SK-N-SH (cell line): ENCODE measurements at regions not wholly inside any gene's neighbourhood (a gene's known extent, or its start where the extent isn't known, plus 50 kb on each side); places are given as distances from the start of the nearest gene placed in this dataset.

Experiments used
- CTCF ChIA-PET: fragments of 300-600, 350-600 bp; formaldehyde crosslinking; extraction: SDS; loops from one replicate; lab custom pipeline; 2021; lab: Yijun Ruan, JAX
- POLR2A ChIA-PET: fragments of 350-600 bp; sonication (Branson Sonifier 250); formaldehyde crosslinking; extraction: SDS; loops from one replicate; lab custom pipeline; 2020; ENCODE audit warnings: antibody characterized with exemption, inconsistent platforms; lab: Yijun Ruan, JAX
- DNase-seq: peaks from one replicate; pipeline ENCODE4 v3.0.0; 2012
- H2AFZ ChIP-seq: fragments of 200-600 bp; sonication (generic); 2 replicates; pipeline ENCODE4 v1.8.1; 2016; ENCODE audit warnings: antibody characterized with exemption, mild to moderate bottlenecking, low read depth
- H3F3A ChIP-seq: fragments of 200-600 bp; sonication (generic); replicated peaks from 2 replicates; pipeline ENCODE3; 2016; ENCODE audit warnings: antibody characterized with exemption, mild to moderate bottlenecking; ENCODE audit not compliant: insufficient read depth
- H3K27ac ChIP-seq, 2 experiments: fragments of 200-500 bp in 1 of 2; fragments of 200-600 bp in 1 of 2; sonication (Bioruptor generic) in 1 of 2; sonication (generic), shearing (Covaris generic) in 1 of 2; 2 replicates each; pipeline versions ENCODE4 v1.5.1 to v1.6.1; 2014 to 2016; ENCODE audit warnings: low read depth in 2 of 2, inconsistent platforms in 1 of 2, low read length in 1 of 2, mild to moderate bottlenecking in 1 of 2, mixed read lengths in 1 of 2
- H3K27me3 ChIP-seq: fragments of 200-600 bp; sonication (generic), shearing (Covaris generic); 2 replicates; pipeline ENCODE4 v1.6.1; 2016; ENCODE audit warnings: mixed run types; ENCODE audit not compliant: insufficient read depth
- H3K36me3 ChIP-seq, 2 experiments: fragments of 200-500 bp in 1 of 2; fragments of 200-600 bp in 1 of 2; sonication (Bioruptor generic) in 1 of 2; sonication (generic) in 1 of 2; replicated peaks in 1 of 2; 2 replicates each; pipeline versions ENCODE3 to v1.5.1; 2014 to 2016; ENCODE audit warnings: low read length in 1 of 2, mild to moderate bottlenecking in 1 of 2; ENCODE audit not compliant: insufficient read depth in 2 of 2, control insufficient read depth in 1 of 2
- H3K4me1 ChIP-seq, 2 experiments: fragments of 200-500 bp in 1 of 2; fragments of 200-600 bp in 1 of 2; sonication (Bioruptor generic) in 1 of 2; sonication (generic), shearing (Covaris generic) in 1 of 2; 2 replicates each; pipeline versions ENCODE4 v1.5.1 to v1.6.1; 2014 to 2016; ENCODE audit warnings: low read depth in 1 of 2, low read length in 1 of 2, mixed run types in 1 of 2; ENCODE audit not compliant: insufficient read depth in 2 of 2, control insufficient read depth in 1 of 2
- H3K4me2 ChIP-seq: fragments of 200-600 bp; sonication (generic), shearing (Covaris generic); 2 replicates; pipeline ENCODE4 v1.6.1; 2017; ENCODE audit warnings: mixed run types
- H3K4me3 ChIP-seq, 2 experiments: fragments of 200-500 bp in 1 of 2; fragments of 200-600 bp in 1 of 2; sonication (Bioruptor generic) in 1 of 2; sonication (generic), shearing (Covaris generic) in 1 of 2; 2 replicates each; pipeline versions ENCODE4 v1.5.1 to v1.8.1; 2014 to 2016; ENCODE audit warnings: low read depth in 2 of 2, inconsistent platforms in 1 of 2, low read length in 1 of 2, mild to moderate bottlenecking in 1 of 2, mixed read lengths in 1 of 2, moderate library complexity in 1 of 2
- H3K79me2 ChIP-seq: fragments of 200-600 bp; sonication (generic); 2 replicates; pipeline ENCODE4 v1.8.1; 2017; ENCODE audit warnings: mild to moderate bottlenecking; ENCODE audit not compliant: insufficient read depth
- H3K9ac ChIP-seq: fragments of 200-600 bp; sonication (generic); 2 replicates; pipeline ENCODE4 v1.6.1; 2017; ENCODE audit warnings: mixed run types
- H3K9me2 ChIP-seq: fragments of 200-600 bp; sonication (generic); 2 replicates; pipeline ENCODE4 v1.6.1; 2017; ENCODE audit warnings: mixed run types
- H3K9me3 ChIP-seq: fragments of 200-600 bp; sonication (generic); 2 replicates; pipeline ENCODE4 v1.6.1; 2017; ENCODE audit warnings: mixed run types, mild to moderate bottlenecking, moderate library complexity
- H4K20me1 ChIP-seq: fragments of 200-600 bp; sonication (generic); 2 replicates; pipeline ENCODE4 v1.6.1; 2017; ENCODE audit warnings: mild to moderate bottlenecking, mixed run types; ENCODE audit not compliant: insufficient read depth
- ELF1 ChIP-seq: IDR thresholded peaks from 2 replicates; pipeline ENCODE4 v1.4.0; 2012
- EZH2phosphoT487 ChIP-seq: fragments of 200-600 bp; sonication (generic); IDR thresholded peaks from 2 replicates; pipeline ENCODE4 v1.6.1; 2017; ENCODE audit warnings: low read depth, mixed run types, mild to moderate bottlenecking, antibody characterized with exemption, moderate library complexity, borderline replicate concordance
- FOSL2 ChIP-seq: IDR thresholded peaks from 2 replicates; pipeline ENCODE4 v1.4.0; 2012; ENCODE audit warnings: low read depth, mild to moderate bottlenecking, moderate library complexity, borderline replicate concordance
- FOXM1 ChIP-seq: IDR thresholded peaks from 2 replicates; pipeline ENCODE4 v1.4.0; 2012; ENCODE audit warnings: low read depth, mild to moderate bottlenecking
- GABPA ChIP-seq: IDR thresholded peaks from 2 replicates; pipeline ENCODE4 v1.4.0; 2012; ENCODE audit warnings: low read depth, mild to moderate bottlenecking
- GATA2 ChIP-seq: sonication (generic); formaldehyde crosslinking; IDR thresholded peaks from 2 replicates; pipeline ENCODE4 v1.5.0; 2020; ENCODE audit warnings: mild to moderate bottlenecking, missing genetic modification reagents
- JUND ChIP-seq: IDR thresholded peaks from 2 replicates; pipeline ENCODE4 v1.4.0; 2012
- MXI1 ChIP-seq: IDR thresholded peaks from 2 replicates; pipeline ENCODE4 v1.6.1; 2012; ENCODE audit warnings: mild to moderate bottlenecking, low read depth, low read length, improper control_type of control experiment
- PBX3 ChIP-seq: IDR thresholded peaks from 2 replicates; pipeline ENCODE4; 2012
- POLR2AphosphoS5 ChIP-seq: IDR thresholded peaks from 2 replicates; pipeline ENCODE4 v1.6.1; 2012; ENCODE audit warnings: low read depth, low read length
- RAD21 ChIP-seq: IDR thresholded peaks from 2 replicates; pipeline ENCODE4 v1.6.1; 2012; ENCODE audit warnings: mild to moderate bottlenecking, low read length
- RCOR1 ChIP-seq: fragments of 150-350 bp; IDR thresholded peaks from 2 replicates; pipeline ENCODE4 v1.6.1; 2017; ENCODE audit warnings: antibody characterized with exemption, low read length
- REST ChIP-seq: IDR thresholded peaks from 2 replicates; pipeline ENCODE4 v1.6.1; 2012; ENCODE audit warnings: mild to moderate bottlenecking, low read depth, low read length, moderate library complexity
- RXRA ChIP-seq: IDR thresholded peaks from 2 replicates; pipeline ENCODE4 v1.4.0; 2012; ENCODE audit warnings: low read depth, mild to moderate bottlenecking, borderline replicate concordance
- TAF1 ChIP-seq: IDR thresholded peaks from 2 replicates; pipeline ENCODE4 v1.6.1; 2012; ENCODE audit warnings: low read depth, mild to moderate bottlenecking, low read length, moderate library complexity, borderline replicate concordance
- TCF12 ChIP-seq: IDR thresholded peaks from 2 replicates; pipeline ENCODE4 v1.4.0; 2012
- YY1 ChIP-seq: IDR thresholded peaks from 2 replicates; pipeline ENCODE4 v1.4.0; 2012; ENCODE audit warnings: low read depth, mild to moderate bottlenecking
- WGBS: methylation state at CpG from one replicate; pipeline ENCODE4 v1.1.6; 2017; ENCODE audit warnings: low lambda C conversion rate; 5-methylcytosine and 5-hydroxymethylcytosine counted together
- TF ChIP-seq, protein P1 (sequence below): fragments of 150-350 bp; IDR thresholded peaks from 2 replicates; pipeline ENCODE4 v1.6.1; 2017; ENCODE audit warnings: antibody characterized with exemption, low read length, low read depth, borderline replicate concordance
- TF ChIP-seq, protein P2 (sequence below): IDR thresholded peaks from 2 replicates; pipeline ENCODE4 v1.4.0; 2012; ENCODE audit warnings: low read depth
- TF ChIP-seq, protein P3 (sequence below): IDR thresholded peaks from 2 replicates; pipeline ENCODE4 v1.4.0; 2012; ENCODE audit warnings: low read depth, borderline replicate concordance

GRCh38 chr4:10371121-10371520, 86.1 kb downstream of the ZNF518B start:
- 0% methylated on average over 5 of the region's 5 CpGs for WGBS
- POLR2A ChIA-PET = no interaction called here

DNA sequence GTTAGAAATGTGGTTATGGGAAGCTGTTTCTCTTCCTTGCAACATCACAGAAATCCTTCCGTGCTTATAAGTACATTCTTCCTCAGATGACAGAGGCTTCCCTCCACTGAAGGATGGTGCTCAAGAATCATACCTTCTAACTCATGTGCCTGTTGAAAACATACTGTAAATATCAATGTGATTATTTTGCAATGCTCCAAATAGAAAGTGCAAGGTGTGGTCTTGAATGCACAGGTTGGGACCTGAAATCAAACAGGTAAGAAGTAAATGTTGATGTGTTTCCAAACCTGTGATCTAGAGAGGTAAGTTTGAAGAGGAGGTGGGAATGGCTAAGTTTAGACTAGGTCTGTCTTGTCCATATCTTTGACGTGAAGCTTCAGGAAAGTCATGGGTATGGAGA, 87.7 kb downstream of the ZNF518B start:
- Histone ChIP-seq H3K27ac (no peak overlapping the region), H3K36me3 (no peaks in the 10 kb centered on the region), H3K9me2 (no peaks in the 10 kb centered on the region), H2AFZ (no peak overlapping the region), H3K4me1 (no peaks in the 10 kb centered on the region), H3K9ac (no peak overlapping the region), H3K79me2 (no peaks in the 10 kb centered on the region), H4K20me1 (no peaks in the 10 kb centered on the region), H3K27me3 (no peaks in the 10 kb centered on the region; the same call in 1 of the 2 replicates), H3K9me3 (no peaks in the 10 kb centered on the region), H3K4me2 (no peak overlapping the region), H3K4me3 (no peak overlapping the region), H3F3A (no peaks in the 10 kb centered on the region)
- ChIA-PET POLR2A (no interaction called here), CTCF (no interaction called here)
- 4% methylated on average over 2 of the region's 2 CpGs for WGBS
- no peak for DNase-seq
- TF ChIP-seq ELF1 (no peak), RCOR1 (no peak), MXI1 (no peak), EZH2phosphoT487 (no peak), RXRA (no peak), GABPA (no peak), GATA2 (CRISPR knock-in tag) (no peak), YY1 (no peak), REST (no peak), FOXM1 (no peak), POLR2AphosphoS5 (no peak), FOSL2 (no peak)
- TF ChIP-seq, protein P1, sequence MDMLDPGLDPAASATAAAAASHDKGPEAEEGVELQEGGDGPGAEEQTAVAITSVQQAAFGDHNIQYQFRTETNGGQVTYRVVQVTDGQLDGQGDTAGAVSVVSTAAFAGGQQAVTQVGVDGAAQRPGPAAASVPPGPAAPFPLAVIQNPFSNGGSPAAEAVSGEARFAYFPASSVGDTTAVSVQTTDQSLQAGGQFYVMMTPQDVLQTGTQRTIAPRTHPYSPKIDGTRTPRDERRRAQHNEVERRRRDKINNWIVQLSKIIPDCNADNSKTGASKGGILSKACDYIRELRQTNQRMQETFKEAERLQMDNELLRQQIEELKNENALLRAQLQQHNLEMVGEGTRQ = no peak
- TF ChIP-seq, protein P2, sequence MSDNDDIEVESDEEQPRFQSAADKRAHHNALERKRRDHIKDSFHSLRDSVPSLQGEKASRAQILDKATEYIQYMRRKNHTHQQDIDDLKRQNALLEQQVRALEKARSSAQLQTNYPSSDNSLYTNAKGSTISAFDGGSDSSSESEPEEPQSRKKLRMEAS = no peak

More at GRCh38 chr4:10371121-10371520, 86.1 kb downstream of the ZNF518B start:
- no peak for TF ChIP-seq JUND
- TF ChIP-seq TCF12 = no peak
- no peak for TF ChIP-seq TAF1
- no peak for TF ChIP-seq RAD21
- TF ChIP-seq, protein P3, sequence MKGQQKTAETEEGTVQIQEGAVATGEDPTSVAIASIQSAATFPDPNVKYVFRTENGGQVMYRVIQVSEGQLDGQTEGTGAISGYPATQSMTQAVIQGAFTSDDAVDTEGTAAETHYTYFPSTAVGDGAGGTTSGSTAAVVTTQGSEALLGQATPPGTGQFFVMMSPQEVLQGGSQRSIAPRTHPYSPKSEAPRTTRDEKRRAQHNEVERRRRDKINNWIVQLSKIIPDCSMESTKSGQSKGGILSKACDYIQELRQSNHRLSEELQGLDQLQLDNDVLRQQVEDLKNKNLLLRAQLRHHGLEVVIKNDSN = no peak
- TF ChIP-seq RXRA = no peak
- TF ChIP-seq PBX3 = no peak
- no peak for TF ChIP-seq RCOR1
- no peak for TF ChIP-seq GATA2 (CRISPR knock-in tag)
- TF ChIP-seq EZH2phosphoT487 = no peak
- TF ChIP-seq, all 33 proteins: peak for 0
- Histone ChIP-seq H2AFZ (no peak overlapping the region), H3K4me1 (no peaks in the 10 kb centered on the region), H3K79me2 (no peaks in the 10 kb centered on the region), H3K36me3 (no peaks in the 10 kb centered on the region), H3K9me2 (no peaks in the 10 kb centered on the region), H3K4me2 (no peak overlapping the region), H4K20me1 (no peaks in the 10 kb centered on the region), H3K27me3 (no peaks in the 10 kb centered on the region; the same call in 1 of the 2 replicates), H3K27ac (no peak overlapping the region), H3K4me3 (no peak overlapping the region), H3F3A (no peaks in the 10 kb centered on the region), H3K9me3 (no peaks in the 10 kb centered on the region), H3K9ac (no peak overlapping the region)
- DNase-seq = no peak
- CTCF ChIA-PET = no interaction called here
